OCI-LY1 (cell line): ENCODE measurements at regions not wholly inside any gene's neighbourhood (a gene's known extent, or its start where the extent isn't known, plus 50 kb on each side); places are given as distances from the start of the nearest gene placed in this dataset.

Source experiments
- H2AFZ ChIP-seq: fragments of 200-600 bp; sonication (generic), shearing (Covaris generic); 2 replicates; pipeline ENCODE4 v1.6.0; 2014; ENCODE audit warnings: antibody characterized with exemption, mild to moderate bottlenecking, low read length
- H3F3A ChIP-seq: fragments of 200-600 bp; sonication (generic), shearing (Covaris generic); 2 replicates; pipeline ENCODE4 v1.6.0; 2014; ENCODE audit warnings: mild to moderate bottlenecking, antibody characterized with exemption, low read length, moderate library complexity; ENCODE audit not compliant: insufficient read depth
- H3K27ac ChIP-seq: fragments of 200-600 bp; sonication (generic); 2 replicates; pipeline ENCODE4 v1.5.1; 2014; ENCODE audit warnings: low read length, mixed run types, mild to moderate bottlenecking, low read depth; ENCODE audit not compliant: poor library complexity, severe bottlenecking
- H3K27me3 ChIP-seq: fragments of 200-600 bp; sonication (generic); 2 replicates; pipeline ENCODE4 v1.6.0; 2014; ENCODE audit warnings: antibody characterized with exemption, mild to moderate bottlenecking, low read length, moderate library complexity; ENCODE audit not compliant: insufficient read depth
- H3K36me3 ChIP-seq: fragments of 200-600 bp; sonication (generic); 2 replicates; pipeline ENCODE4 v1.6.1; 2014; ENCODE audit warnings: mild to moderate bottlenecking, antibody characterized with exemption, low read length, moderate library complexity, mixed read lengths; ENCODE audit not compliant: insufficient read depth
- H3K4me1 ChIP-seq: fragments of 200-600 bp; sonication (generic); 2 replicates; pipeline ENCODE4 v1.5.1; 2014; ENCODE audit warnings: mild to moderate bottlenecking, low read length, moderate library complexity; ENCODE audit not compliant: insufficient read depth, severe bottlenecking
- H3K4me2 ChIP-seq: fragments of 200-600 bp; sonication (generic), shearing (Covaris generic); 2 replicates; pipeline ENCODE4 v1.6.1; 2014; ENCODE audit warnings: low read length
- H3K4me3 ChIP-seq: fragments of 200-600 bp; sonication (generic); 2 replicates; pipeline ENCODE4 v1.5.1; 2014; ENCODE audit warnings: low read length, low read depth, mild to moderate bottlenecking, mixed read lengths; ENCODE audit not compliant: poor library complexity, severe bottlenecking
- H3K79me2 ChIP-seq: fragments of 200-600 bp; shearing (Covaris generic); 2 replicates; pipeline ENCODE4 v1.6.1; 2016; ENCODE audit warnings: mixed run types, low read length, mixed read lengths; ENCODE audit not compliant: insufficient read depth
- H3K9ac ChIP-seq: fragments of 200-600 bp; sonication (generic), shearing (Covaris generic); 2 replicates; pipeline ENCODE4 v1.6.1; 2014; ENCODE audit warnings: mild to moderate bottlenecking, low read length, mixed read lengths
- H3K9me2 ChIP-seq: fragments of 200-600 bp; sonication (generic), shearing (Covaris generic); 2 replicates; pipeline ENCODE4 v1.6.1; 2014; ENCODE audit warnings: low read depth, mild to moderate bottlenecking, low read length, mixed read lengths
- H3K9me3 ChIP-seq: fragments of 200-600 bp; shearing (Covaris generic); 2 replicates; pipeline ENCODE4 v1.6.1; 2014; ENCODE audit warnings: low read length, mixed read lengths
- H4K20me1 ChIP-seq: fragments of 200-600 bp; sonication (generic), shearing (Covaris generic); 2 replicates; pipeline ENCODE4 v1.6.0; 2016; ENCODE audit warnings: mild to moderate bottlenecking, low read length; ENCODE audit not compliant: insufficient read depth
- EZH2 ChIP-seq: fragments of 200-600 bp; sonication (generic), shearing (Covaris generic); IDR thresholded peaks from 2 replicates; pipeline ENCODE4 v1.8.0; 2017; ENCODE audit warnings: borderline replicate concordance, mixed run types, mild to moderate bottlenecking, antibody characterized with exemption, low read length, moderate library complexity, mixed read lengths
- TF ChIP-seq, protein P1 (sequence below): fragments of 200-600 bp; sonication (generic), shearing (Covaris generic); IDR thresholded peaks from 2 replicates; pipeline ENCODE4 v1.5.1; 2017; ENCODE audit warnings: mild to moderate bottlenecking, antibody characterized with exemption, low read length, moderate library complexity, mixed read lengths

DNA sequence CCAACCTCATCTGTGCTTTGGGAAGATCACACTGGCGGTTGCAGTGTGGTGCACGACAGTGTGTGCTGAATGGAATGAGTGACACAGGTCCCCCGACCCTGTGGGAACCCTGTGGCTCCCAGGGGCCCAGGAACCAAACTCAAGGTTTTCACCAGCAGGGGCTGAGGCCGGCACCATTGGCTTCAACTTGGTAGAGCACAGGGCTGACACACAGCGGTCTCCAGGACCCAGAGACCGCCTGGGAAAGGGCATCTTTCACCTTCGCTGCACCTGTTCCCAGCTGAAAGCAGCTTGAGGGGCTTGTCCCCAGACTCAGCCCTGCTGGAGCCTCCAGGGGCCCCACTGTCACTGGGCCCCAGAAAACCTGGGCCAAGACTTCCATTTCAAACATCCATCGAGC is 59.0 kb upstream of the ODC1 start:
- no peak overlapping the region for H3K27ac ChIP-seq
- no peaks in the 10 kb centered on the region; the same call in 1 of the 2 replicates for H3K9me3 ChIP-seq
- H3F3A ChIP-seq, result no peaks in the 10 kb centered on the region
- no peaks in the 10 kb centered on the region for H4K20me1 ChIP-seq
- H3K4me1 ChIP-seq, result no peaks in the 10 kb centered on the region
- H3K79me2 ChIP-seq, result no peaks in the 10 kb centered on the region
- no peak overlapping the region for H3K9ac ChIP-seq
- H3K4me3 ChIP-seq, result no peak overlapping the region
- TF ChIP-seq, protein P1, sequence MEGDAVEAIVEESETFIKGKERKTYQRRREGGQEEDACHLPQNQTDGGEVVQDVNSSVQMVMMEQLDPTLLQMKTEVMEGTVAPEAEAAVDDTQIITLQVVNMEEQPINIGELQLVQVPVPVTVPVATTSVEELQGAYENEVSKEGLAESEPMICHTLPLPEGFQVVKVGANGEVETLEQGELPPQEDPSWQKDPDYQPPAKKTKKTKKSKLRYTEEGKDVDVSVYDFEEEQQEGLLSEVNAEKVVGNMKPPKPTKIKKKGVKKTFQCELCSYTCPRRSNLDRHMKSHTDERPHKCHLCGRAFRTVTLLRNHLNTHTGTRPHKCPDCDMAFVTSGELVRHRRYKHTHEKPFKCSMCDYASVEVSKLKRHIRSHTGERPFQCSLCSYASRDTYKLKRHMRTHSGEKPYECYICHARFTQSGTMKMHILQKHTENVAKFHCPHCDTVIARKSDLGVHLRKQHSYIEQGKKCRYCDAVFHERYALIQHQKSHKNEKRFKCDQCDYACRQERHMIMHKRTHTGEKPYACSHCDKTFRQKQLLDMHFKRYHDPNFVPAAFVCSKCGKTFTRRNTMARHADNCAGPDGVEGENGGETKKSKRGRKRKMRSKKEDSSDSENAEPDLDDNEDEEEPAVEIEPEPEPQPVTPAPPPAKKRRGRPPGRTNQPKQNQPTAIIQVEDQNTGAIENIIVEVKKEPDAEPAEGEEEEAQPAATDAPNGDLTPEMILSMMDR, result no peak
- no peak for TF ChIP-seq EZH2
- H3K27me3 ChIP-seq, result peaks cover 7% of the 10 kb centered on the region; the same call in 1 of the 2 replicates
- H3K4me2 ChIP-seq, result no peak overlapping the region
- H3K36me3 ChIP-seq, result no peaks in the 10 kb centered on the region
- no peak overlapping the region for H2AFZ ChIP-seq
- H3K9me2 ChIP-seq, result no peaks in the 10 kb centered on the region

DNA sequence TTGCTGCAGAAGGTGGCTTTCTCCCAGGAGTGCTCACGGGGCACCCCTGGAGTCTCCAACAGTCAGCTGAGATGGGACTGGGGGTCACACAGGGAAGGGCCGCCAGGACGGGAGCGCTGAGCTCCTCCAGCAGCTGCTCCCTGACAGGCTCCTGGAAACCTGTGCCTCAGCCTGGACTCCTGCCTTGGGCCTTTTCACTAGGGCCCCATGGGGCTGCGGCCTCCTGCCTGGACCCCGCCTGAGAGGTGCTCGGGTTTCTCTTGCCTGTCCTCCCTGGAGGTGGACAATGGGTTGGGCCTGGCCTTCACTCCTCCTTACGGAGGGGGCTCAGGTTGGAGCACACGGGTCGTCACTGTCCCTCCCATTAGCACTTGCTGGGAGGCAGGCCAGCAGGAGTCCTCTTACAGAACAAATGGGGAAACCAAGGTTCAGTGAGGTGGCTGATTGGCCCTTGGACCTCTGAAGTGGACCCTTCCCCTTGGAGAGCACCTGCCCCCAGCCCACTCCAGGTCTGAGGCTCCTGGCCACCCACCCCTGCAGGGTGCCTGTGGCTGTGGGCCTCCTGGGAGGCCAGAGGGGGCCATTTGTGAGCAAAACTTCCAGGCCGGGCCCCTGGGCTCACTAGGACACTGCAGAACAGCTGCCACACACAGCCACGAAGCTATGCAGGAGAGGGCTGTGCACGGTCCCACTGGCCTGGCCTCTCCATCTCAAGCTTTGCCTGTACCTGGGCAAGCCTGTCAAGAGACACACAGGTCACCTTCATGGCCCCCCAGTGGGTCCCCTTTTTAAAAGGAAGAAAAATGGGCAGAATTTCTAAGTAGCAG is 57.1 kb upstream of the ODC1 start:
- H3K9ac ChIP-seq, result no peak overlapping the region
- no peaks in the 10 kb centered on the region for H3K9me2 ChIP-seq
- TF ChIP-seq EZH2, result no peak
- TF ChIP-seq, protein P1, result no peak
- no peak overlapping the region for H3K4me3 ChIP-seq
- no peaks in the 10 kb centered on the region for H3K36me3 ChIP-seq
- no peaks in the 10 kb centered on the region for H4K20me1 ChIP-seq
- H3K4me2 ChIP-seq, result no peak overlapping the region
- H3K27me3 ChIP-seq, result peaks cover 7% of the 10 kb centered on the region; the same call in 1 of the 2 replicates
- H2AFZ ChIP-seq, result no peak overlapping the region
- H3K79me2 ChIP-seq, result no peaks in the 10 kb centered on the region
- no peaks in the 10 kb centered on the region for H3F3A ChIP-seq
- no peaks in the 10 kb centered on the region for H3K4me1 ChIP-seq
- H3K9me3 ChIP-seq, result no peaks in the 10 kb centered on the region; the same call in 1 of the 2 replicates
- H3K27ac ChIP-seq, result no peak overlapping the region

DNA sequence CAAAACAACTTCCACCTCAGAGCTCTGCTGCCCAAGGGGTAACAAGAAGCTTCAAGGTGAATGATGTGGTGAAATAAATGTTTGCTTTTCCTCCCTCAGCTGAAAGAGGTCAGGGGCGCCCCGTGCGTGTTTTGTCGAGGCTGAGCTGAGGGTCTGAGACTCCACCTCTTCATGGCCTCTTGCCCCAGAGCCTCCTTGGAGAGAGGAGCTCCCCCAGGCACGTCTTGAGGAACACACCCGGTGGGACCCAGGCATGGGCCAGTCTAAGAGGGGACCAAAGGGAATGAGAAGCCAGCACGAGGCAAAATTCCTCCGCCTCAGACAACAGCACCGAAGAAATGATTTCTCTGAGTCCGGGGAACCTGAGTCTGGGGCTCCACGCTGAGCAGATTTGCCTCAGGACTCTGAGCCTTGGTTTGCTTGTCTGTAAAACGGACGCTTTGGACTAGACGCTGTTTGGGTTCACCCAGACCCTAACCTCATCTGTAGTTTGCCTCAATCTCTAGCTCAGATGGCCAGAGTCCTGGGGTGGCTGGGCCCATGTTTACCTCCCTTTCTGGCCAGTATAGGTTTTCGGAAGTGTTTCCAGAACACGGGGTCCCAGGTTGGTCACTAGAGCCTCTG is 56.4 kb upstream of the ODC1 start:
- Histone ChIP-seq H4K20me1 (no peaks in the 10 kb centered on the region), H3K4me2 (no peak overlapping the region), H3K27me3 (peaks cover 7% of the 10 kb centered on the region; the same call in 1 of the 2 replicates), H3K4me1 (no peaks in the 10 kb centered on the region), H3F3A (no peaks in the 10 kb centered on the region), H3K9me3 (no peaks in the 10 kb centered on the region; the same call in 1 of the 2 replicates), H3K36me3 (no peaks in the 10 kb centered on the region), H2AFZ (no peak overlapping the region), H3K9me2 (no peaks in the 10 kb centered on the region), H3K27ac (no peak overlapping the region), H3K4me3 (no peak overlapping the region), H3K9ac (no peak overlapping the region), H3K79me2 (no peaks in the 10 kb centered on the region)
- TF ChIP-seq EZH2, result no peak
- TF ChIP-seq, protein P1, result no peak
